ENCODE measurements at regions not wholly inside any gene's neighbourhood (a gene's known extent, or its start where the extent isn't known, plus 50 kb on each side); places are given as distances from the start of the nearest gene placed in this dataset.

DNA sequence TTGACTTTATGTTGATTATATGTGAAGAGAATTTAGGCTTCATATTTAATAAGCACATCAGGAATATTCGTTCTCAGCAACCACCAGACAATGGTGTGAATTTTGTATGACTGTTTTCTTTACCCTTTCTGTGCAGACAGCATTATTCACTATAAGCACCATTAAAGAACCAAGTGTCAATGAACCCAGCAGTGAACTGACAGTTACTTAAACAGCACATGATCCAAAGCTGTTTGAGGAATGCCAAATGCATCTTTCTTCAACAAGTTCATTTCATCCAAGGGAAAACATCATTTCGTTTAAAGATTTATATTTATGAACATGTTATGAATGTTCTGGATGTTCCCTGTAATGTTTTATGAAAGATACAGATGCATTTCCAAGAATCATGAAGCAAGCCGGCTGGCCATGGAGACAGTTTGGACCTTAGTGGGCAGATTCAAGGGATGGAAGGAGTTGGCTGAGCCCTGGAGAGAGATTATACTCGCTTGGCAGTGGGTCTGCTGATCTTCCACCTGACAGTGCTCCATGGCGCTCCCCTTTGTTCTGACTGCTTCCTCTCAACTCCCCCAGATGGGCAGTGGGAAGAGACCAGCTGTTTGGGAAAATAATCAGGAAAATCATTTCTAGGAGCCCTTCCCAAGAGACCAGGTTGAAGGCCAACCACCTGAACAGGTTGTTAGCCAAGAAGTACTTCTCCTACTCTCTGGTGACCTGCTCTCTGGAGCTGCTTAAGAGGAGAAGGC is 326.0 kb upstream of the RSPO3 start:
- no peak for FAIRE-seq
- no peak for DNase-seq (ENCODE audit: low spot score in 2 of 2)

DNA sequence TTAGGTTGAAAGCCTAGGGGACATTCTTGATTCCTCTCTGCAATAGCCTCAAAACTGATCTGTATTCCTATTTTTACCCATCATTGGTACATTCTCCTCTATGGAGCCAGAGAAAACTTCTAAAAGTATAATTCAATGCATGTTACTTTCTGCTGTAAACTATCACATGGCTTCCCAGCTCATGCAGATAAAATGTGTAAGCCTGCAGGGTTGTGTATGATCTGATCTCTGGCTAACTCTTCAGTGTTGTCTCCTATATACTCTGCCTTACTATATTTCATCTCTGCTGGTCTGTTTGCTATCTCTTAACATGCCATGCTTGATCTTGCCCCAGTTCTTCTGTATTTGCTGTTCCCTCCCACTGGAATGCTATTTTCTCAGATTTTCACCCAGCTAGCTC is 323.3 kb upstream of the RSPO3 start:
- DNase-seq (ENCODE audit: low spot score in 2 of 2) (no peak), FAIRE-seq (no peak)

DNA sequence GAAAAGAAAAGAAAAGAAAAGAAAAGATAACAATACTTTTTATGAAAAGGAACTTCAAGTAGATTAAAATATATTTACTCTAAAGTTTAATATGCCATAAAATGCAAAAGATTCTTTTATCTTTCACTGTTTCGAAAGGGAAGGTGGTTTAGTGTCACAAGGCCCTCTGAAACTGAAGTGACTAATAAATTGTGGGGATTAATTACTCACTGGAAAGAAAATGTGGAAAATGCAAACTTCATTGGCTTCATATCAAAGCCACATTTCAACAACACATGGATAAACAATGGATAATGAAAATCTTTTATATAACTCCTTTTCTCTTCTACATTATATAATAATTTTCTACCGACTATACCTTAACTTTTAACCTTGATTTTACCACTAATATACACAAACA is 320.5 kb upstream of the RSPO3 start:
- no peak for FAIRE-seq
- no peak for DNase-seq (ENCODE audit: low spot score in 2 of 2)

DNA sequence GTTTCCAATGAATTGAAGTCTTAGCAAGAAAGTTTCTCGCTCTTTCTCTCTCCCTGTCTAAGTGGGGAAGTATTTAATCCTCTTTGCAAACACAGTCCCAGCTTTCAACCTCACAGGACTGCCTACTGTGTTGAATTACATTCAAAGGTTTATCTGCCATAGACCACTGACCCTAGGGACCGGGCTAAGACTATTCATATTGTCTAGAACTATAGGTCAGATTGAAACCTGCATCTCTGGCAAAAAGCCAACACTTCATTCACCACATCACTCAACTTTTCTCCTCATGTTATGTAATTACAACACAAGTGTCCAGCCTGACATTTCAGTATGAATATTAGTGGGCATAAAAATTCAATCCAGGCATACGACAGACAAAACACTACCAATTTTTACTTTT is 314.7 kb upstream of the RSPO3 start:
- FAIRE-seq (no peak), DNase-seq (ENCODE audit: low spot score in 2 of 2) (no peak)

DNA sequence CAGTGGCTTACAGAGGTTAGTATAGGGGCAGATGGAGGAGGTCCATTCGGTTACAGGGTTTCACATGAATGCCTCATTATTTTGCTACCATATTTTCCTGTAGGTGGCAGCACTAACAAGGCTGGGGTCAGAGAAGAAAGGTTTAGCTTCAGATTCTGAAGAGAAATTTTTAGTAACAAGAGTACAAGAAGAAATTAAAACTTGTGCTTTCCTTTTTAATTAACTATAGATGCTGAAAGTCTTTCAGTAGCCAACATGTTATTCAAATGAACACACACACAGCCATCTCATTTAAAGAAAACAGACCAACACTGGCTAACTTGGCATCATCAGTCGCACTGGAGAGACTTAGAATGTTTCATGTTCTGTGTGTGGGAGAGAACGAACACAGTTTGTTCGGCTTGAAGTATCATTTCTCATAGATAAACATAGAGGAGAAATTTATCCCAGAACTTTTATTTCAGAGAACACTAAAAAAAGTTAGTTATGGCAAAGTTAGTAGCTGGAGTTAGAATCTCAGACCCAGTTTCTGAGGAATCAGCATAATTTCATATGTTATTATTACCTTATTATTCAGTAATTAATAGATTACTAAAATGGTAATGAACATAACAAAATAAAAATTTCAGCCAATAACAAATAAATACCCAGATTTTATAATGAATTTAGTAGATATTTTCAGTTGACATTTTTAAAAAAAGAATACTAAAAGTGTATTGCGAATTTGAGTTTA is 314.0 kb upstream of the RSPO3 start:
- FAIRE-seq, result peak; percentile 75
- DNase-seq (ENCODE audit: low spot score in 2 of 2), result peak in 1 of 2 donors; percentile 3

DNA sequence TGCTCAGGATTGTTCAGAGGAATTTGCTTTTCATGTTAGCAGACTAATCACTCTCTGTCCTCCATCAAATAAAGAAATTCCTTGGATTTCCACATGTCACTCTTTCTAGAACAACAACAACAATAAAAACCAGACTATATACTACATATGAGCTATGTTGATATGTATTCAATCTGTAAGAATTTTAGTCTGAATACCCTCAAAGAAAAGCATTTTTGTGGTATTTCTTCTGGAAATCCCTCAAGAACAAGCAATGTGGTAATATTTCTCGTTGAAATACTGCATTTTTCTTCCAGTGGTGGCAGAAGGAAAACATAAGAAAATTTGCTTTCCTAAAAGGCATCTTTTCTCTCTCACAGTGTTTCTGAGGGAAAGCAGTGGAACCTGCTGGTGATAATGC is 312.6 kb upstream of the RSPO3 start:
- FAIRE-seq, result no peak

DNA sequence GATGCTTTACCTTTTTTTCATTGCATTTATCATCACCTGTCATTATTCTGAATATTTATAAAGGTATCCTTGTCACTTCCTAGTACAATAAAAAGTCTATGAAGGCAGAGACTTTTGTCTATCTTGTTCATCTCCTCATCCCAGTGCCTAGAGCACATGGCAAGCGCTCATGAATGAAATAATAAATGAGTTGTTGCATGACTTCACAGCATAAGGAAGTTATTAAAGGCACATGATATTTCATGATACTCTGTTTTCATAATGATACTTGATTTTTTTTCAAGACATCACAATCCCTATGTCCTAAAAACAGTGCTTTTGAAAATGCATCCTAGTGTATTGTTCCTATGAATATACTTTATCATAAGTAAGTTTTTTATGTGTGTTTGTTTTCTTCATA is 310.6 kb upstream of the RSPO3 start:
- DNase-seq (ENCODE audit: low spot score in 2 of 2), result no peak
- no peak for FAIRE-seq

More for the DNA sequence above, 312.6 kb upstream of the RSPO3 start:
- no peak for DNase-seq (ENCODE audit: low spot score in 2 of 2)

DNA sequence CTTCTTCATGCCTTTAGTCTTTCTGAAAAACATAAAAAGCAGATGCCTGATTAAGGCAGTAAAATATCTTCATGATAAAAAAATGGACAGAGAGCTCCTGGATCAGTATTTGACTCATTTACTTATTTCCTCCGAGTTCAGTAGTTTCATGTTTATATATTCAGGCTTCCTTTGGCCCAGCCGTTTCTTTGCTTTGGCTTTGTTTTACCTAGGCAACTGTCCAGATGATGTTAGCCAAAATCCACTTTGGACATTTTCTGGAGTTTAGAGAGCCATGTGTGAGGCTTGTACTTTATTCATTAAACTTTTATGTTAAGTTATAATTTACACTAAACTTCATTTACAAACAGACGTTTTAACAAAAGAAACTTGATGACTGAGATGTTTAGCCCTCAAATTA is 307.1 kb upstream of the RSPO3 start:
- DNase-seq (ENCODE audit: low spot score in 2 of 2), result no peak
- FAIRE-seq, result no peak

DNA sequence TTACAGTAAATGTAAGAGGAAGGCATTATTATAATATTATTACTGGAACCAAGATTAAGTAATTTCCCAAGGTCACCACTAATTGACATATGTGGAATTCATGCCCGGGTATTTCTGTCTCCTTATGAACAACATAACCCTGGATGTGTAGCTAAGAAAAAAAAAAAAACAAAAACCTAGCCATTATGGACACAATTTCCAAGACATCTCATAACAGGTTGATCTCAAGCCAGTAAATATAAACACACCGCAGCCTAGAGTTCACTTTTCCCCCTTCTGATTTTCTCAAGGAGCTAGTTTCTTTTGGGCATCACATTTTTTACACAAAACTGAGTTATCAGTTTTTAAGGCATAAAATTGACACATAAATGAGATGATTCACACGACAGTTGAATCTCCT is 306.5 kb upstream of the RSPO3 start:
- FAIRE-seq, result no peak
- DNase-seq (ENCODE audit: low spot score in 2 of 2), result no peak

DNA sequence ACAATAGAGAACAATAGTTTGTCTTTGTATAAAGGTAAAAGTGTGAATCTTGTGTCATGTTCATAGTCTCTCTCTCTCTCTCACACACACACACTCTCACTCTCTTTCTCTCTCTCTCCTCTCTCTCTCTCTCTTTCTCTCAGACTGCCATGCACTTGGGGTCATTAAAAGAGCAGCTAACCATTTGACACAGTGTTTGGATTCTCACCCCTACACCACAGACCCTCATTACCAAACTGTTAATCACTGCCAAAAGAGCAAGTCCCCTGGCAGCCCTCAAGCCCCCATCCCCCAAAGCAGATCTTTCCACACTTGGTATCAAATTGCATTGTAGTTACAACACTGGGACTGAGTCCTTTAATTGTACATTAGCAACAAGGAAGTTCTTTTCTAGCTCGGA is 305.8 kb upstream of the RSPO3 start:
- FAIRE-seq, result no peak
- DNase-seq (ENCODE audit: low spot score in 2 of 2), result no peak

DNA sequence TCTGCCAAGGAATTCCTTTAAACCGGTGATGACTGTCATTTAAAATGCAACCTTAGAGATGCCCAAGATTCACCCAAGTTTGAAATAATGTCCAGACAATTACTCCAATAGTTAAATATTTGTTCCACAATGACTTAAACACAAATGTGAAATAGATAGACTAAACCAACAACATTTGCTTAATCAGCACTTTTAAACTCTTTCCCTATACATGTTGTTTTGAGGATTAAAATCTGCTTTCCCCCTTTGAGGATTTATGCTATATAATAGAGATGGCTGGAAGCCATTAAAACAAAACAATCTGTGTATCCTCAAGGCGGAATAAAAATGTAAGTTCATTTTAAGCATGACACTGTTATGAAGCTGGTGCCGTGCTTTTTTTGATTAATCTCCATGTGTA is 297.8 kb upstream of the RSPO3 start:
- DNase-seq (ENCODE audit: low spot score in 2 of 2), result no peak
- no peak for FAIRE-seq

DNA sequence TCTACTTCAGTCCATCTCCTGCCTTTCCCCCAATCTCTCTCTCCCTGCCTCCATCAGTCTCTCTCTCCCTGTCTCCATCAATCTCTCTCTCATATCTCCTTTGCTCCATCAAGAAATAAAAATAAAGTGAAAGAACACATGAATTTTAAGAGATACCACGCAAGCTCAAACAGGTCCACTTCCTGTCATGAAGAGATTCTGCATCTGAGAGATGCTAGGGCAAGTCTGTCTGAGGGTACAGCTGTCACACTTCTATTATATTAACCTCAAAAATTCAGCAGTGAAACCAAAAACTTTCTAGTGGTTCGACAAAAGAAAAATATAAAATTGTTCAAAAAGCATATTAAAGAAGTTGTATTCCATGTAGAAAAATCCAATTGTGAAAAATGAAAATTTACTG is 296.8 kb upstream of the RSPO3 start:
- no peak for DNase-seq (ENCODE audit: low spot score in 2 of 2)
- no peak for FAIRE-seq

DNA sequence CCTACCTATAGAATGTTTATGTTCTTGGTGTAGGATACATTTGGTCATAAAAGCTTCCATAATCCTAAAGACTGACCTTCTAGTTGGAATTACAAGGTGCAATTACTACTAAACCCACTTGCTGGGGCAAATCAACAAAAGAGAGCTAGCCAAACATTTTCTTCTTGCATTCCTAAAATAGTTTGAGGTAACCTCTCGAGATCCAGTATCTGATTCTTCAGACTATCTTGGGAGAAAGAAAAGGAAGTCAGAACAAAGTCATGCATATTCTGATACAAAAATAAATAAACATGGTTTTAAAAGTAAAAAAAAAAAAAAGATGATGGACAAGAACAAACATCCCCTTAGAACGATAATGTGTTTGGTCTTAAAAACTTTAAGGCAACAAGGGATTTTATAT is 294.2 kb upstream of the RSPO3 start:
- DNase-seq (ENCODE audit: low spot score in 2 of 2), result no peak
- FAIRE-seq, result no peak

DNA sequence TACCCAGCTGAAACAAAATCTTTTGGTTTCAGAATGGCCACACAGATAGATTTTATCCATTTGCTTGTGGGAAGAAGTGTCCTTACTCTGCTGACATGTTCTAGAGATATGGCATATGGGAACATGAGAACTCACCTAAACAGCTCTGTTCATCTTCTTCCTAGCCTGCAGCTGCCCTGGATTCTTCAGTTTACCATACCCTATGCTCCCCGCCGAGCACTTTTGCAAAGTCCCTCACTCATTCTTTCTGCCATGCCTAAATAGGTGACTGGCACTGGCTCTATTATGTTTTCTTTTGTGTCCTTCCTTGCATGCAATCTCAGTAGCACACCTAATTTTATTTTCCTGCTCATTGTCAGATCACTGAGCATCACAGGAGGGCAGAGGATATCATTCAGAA is 293.7 kb upstream of the RSPO3 start:
- DNase-seq (ENCODE audit: low spot score in 2 of 2), result no peak
- FAIRE-seq, result no peak

DNA sequence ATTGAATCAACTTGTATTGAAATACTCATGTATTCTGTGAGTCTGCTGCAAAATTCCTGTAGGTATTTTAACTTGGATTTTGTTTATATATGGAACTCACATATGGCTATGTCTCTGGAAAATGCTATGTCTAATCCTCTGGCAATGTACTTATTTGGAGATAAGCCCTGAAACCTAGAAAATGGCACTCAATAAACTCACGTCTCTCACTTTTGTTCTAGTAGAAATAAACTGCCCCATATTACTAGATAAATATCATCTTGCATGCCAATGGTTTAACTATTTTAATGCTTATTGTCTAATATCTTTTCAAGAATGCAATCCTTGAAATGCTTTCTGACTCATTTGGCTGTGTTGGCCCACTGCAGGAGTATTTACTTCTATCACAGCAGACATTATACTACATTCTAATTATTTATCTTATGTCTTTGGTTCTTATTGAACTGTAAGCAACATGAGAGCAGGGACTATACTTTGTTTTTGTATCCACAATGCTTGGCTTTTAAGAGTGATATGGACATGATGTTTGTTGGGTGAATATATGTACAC is 292.2 kb upstream of the RSPO3 start:
- DNase-seq (ENCODE audit: low spot score in 2 of 2) (no peak), FAIRE-seq (no peak)

DNA sequence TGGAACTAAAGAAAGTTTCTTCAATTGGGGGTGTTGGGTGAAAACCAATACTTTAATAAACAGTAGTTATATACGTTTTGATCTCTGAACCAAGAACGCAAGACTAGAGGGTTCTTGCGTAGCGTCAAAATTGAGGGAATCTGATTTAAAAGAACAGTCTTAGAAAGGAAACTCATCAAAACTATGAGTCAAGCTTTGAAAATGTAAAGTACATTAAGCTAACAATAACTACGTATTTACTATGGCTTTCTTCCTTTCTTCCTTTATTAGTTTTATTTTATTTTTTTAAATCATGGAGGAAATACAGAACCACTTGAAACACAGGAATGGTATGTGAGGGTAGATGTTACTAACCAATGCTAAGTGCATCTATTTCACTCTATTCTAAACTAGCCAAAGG is 287.0 kb upstream of the RSPO3 start:
- FAIRE-seq (no peak), DNase-seq (ENCODE audit: low spot score in 2 of 2) (no peak)

DNA sequence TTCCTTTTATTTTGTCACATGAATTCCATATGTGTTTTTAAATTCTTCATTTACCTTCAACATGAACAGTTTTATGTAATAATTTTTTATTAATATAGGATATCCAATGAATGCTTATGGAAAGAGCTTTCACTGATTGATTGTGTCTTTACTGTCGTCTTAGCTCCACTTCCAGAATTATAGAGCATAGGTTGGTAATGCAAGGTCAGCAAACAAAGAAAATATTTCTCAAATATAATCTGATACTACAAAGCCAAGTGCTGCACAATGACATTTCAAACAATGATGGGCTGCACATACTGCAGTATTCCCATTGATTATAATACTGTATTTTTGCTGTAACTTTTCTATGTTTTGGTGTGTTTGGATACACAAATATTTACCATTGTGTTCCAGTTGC is 275.7 kb upstream of the RSPO3 start:
- FAIRE-seq (no peak), DNase-seq (ENCODE audit: low spot score in 2 of 2) (no peak)

DNA sequence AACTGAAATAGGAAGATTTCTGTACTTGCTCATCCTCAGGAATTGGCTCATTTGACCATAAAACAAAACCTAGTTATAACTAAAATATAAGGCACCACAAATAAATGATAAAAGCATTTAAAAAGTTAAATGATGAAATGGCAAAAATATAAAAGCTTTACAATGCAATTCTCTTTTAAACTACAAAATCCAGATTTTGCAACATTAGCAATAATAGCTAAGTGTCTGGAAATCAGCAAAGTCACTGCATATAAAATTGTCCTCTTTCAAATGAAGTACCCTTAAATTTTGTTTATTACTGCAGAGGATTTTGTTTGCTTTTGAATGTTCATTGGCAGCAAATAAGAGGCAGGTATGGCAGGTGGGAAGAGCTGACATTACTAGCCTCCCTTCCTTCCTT is 270.4 kb upstream of the RSPO3 start:
- no peak for DNase-seq (ENCODE audit: low spot score in 2 of 2)
- no peak for FAIRE-seq

DNA sequence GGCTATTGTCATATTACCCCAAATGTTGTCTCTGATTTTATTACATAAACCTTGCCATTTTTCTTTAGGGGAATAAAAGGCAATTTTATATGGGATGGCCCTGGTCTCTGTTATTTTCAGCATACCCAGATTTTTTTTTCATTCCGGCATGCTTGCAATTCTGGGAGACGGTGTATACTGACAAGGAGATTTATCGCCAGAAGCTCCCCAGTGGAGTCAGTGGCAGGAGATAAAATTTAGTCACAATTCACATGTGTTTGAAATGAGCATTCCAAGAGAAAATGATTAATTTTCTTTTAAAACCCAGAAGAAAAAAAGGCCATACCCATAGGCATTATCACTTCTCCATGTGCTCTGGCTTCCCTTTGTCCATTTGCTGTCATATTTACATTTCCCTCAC is 250.8 kb upstream of the RSPO3 start:
- FAIRE-seq, result no peak
- DNase-seq (ENCODE audit: low spot score in 2 of 2), result no peak

DNA sequence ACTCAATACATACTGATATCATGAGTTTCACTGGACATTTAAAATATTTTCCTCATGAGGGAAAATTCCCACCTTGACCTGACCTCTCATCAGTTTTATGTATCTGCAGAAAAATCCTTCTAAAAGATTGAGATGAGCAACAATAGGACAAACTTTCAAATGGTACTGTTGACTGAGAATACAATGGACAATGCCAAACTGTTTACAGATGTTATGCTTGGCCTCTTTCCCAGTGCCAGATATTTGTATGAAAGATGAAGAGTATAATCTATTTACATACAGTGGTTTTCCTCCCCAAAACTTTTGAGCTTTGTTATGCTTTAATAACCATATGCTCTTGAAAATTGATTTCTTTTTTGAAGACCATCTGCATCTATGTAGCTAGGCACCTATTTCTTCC is 245.1 kb upstream of the RSPO3 start:
- DNase-seq (ENCODE audit: low spot score in 2 of 2) (no peak), FAIRE-seq (no peak)

DNA sequence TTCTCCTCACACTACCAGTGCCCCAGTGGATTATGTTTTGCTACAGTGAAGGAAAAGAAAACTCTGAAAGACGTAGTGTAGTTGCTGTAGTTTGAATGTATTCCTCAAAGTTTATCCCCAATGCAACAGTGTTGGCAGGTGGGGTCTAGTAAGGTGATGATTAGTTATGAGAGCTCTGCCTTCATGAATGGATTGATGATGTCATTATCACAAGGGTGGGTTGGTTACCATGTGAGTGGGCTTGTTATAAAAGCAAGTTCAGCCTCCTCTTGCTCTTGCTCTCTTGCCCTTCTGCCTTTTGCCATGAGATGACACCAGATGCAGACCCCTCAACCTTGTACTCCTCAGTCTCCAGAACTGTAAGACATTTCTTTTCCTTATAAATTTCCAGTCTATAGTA is 244.7 kb upstream of the RSPO3 start:
- no peak for DNase-seq (ENCODE audit: low spot score in 2 of 2)
- FAIRE-seq, result no peak

DNA sequence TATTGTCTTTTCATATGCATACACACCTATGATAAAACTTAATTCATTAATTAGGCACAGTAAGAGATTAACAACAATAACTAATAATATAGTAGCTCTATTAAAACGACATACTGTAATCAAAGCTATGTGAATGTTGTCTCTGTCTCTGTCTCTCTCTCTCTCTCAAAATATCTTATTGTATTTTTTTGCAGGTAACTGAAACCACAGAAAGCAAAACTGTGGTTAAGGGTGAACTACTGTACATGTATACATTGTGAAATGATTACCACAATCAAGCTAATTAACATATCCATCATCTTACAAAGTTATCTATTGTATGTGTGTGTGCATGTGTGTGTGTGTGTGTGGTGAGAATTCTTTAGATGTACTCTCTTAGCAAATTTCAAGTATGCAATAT is 242.0 kb upstream of the RSPO3 start:
- no peak for FAIRE-seq

More for the DNA sequence above, 242.0 kb upstream of the RSPO3 start:
- no peak for DNase-seq (ENCODE audit: low spot score in 2 of 2)

Data from frontal cortex (tissue), 3 donors.